GM11168 (cell line): ENCODE measurements at regions not wholly inside any gene's neighbourhood (a gene's known extent, or its start where the extent isn't known, plus 50 kb on each side); places are given as distances from the start of the nearest gene placed in this dataset.

Experiments
- in situ Hi-C: fragments of 300-500 bp; cut with MboI; formaldehyde crosslinking; loops from one replicate; pipeline ENCODE4 v1.12.0; 2022; ENCODE audit warnings: low sequenced_read_pairs; ENCODE audit not compliant: unreplicated experiment

GRCh38 chr9:84567805-84568204 lies 101.7 kb upstream of the NTRK2 start:
- in situ Hi-C loops, result no loop called here

GRCh38 chr9:84570482-84571154 lies 98.9 kb upstream of the NTRK2 start:
- in situ Hi-C loops, result no loop called here

GRCh38 chr9:84573083-84573482 lies 96.4 kb upstream of the NTRK2 start:
- in situ Hi-C loops, result no loop called here

GRCh38 chr9:84575705-84576104 lies 93.8 kb upstream of the NTRK2 start:
- in situ Hi-C loops, result no loop called here

GRCh38 chr9:84583866-84584265 lies 85.7 kb upstream of the NTRK2 start:
- in situ Hi-C loops, result no loop called here

- in situ Hi-C loops, result no loop called here
Observed at GRCh38 chr9:84586662-84587061, 82.9 kb upstream of the NTRK2 start.

GRCh38 chr9:84587153-84587552 lies 82.4 kb upstream of the NTRK2 start:
- in situ Hi-C loops, result no loop called here

- in situ Hi-C loops, result no loop called here
Observed at GRCh38 chr9:84589542-84589941, 80.0 kb upstream of the NTRK2 start.

GRCh38 chr9:84590706-84591105 lies 78.8 kb upstream of the NTRK2 start:
- in situ Hi-C loops, result no loop called here

GRCh38 chr9:84592918-84593317 lies 76.6 kb upstream of the NTRK2 start:
- in situ Hi-C loops, result no loop called here

GRCh38 chr9:84593352-84593751 lies 76.2 kb upstream of the NTRK2 start:
- in situ Hi-C loops, result no loop called here

- in situ Hi-C loops, result no loop called here
Observed at GRCh38 chr9:84597131-84597530, 72.4 kb upstream of the NTRK2 start.

- in situ Hi-C loops, result no loop called here
Observed at GRCh38 chr9:84598921-84599636, 70.5 kb upstream of the NTRK2 start.

GRCh38 chr9:84600739-84601138 lies 68.8 kb upstream of the NTRK2 start:
- in situ Hi-C loops, result no loop called here

- in situ Hi-C loops, result no loop called here
Observed at GRCh38 chr9:84604223-84604622, 65.3 kb upstream of the NTRK2 start.

GRCh38 chr9:84609779-84610178 lies 59.8 kb upstream of the NTRK2 start:
- in situ Hi-C loops, result no loop called here

GRCh38 chr9:84613431-84613830 lies 56.1 kb upstream of the NTRK2 start:
- in situ Hi-C loops, result no loop called here

- in situ Hi-C loops, result no loop called here
Observed at GRCh38 chr9:84615544-84615943, 54.0 kb upstream of the NTRK2 start.

GRCh38 chr9:84617411-84618029 lies 52.0 kb upstream of the NTRK2 start:
- in situ Hi-C loops, result no loop called here
